Lower leg skin (tissue), 3 donors: ENCODE measurements at regions not wholly inside any gene's neighbourhood (a gene's known extent, or its start where the extent isn't known, plus 50 kb on each side); places are given as distances from the start of the nearest gene placed in this dataset.

Source experiments
- CTCF ChIP-seq, 3 donors: fragments of 450-650 bp; IDR thresholded peaks; one replicate each; pipeline ENCODE4 v1.5.1; 2016; ENCODE audit warnings: antibody characterized with exemption in 3 of 3, mild to moderate bottlenecking in 3 of 3, moderate library complexity in 2 of 3
- POLR2A ChIP-seq, 2 donors: fragments of 450-650 bp; IDR thresholded peaks; one replicate each; pipeline ENCODE4 v1.6.1; 2016 to 2017; ENCODE audit warnings: antibody characterized with exemption in 2 of 2, mild to moderate bottlenecking in 1 of 2, moderate library complexity in 1 of 2

- TF ChIP-seq CTCF (IDR thresholded peaks at IDR 0.05) = no peak
- no peak for TF ChIP-seq POLR2A (IDR thresholded peaks at IDR 0.05)
Observed at GRCh38 chrX:9367421-9367820, 97.4 kb upstream of the TBL1X start.
